ENCODE measurements at regions not wholly inside any gene's neighbourhood (a gene's known extent, or its start where the extent isn't known, plus 50 kb on each side); places are given as distances from the start of the nearest gene placed in this dataset.
"Not testable (repeated sequence)": the region's sequence is repeated elsewhere in the genome, so short reads cannot be mapped to it uniquely, and the experiment has no call there.

DNA sequence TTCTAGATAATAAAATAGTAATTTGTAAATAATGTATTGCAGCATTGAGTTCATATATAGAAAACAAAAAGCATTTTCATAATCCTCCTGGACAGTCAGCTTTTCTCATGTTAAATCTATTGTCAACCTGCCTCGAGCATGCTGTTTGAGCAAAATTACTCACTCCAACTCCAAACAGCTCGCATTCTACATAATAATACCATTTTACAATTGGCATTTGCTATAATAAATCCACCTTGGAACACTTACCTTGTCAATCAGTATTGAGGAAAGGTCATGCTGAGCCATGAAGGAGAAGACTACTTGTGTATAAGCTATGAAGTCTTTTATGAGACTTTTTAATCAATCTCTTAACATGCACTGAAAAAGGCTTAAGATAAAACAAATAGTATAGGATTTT is 682.6 kb downstream of the CBLN4 start:
- Mint-ChIP-seq H3K27me3 (ENCODE audit: low read depth) (no peaks in the 10 kb centered on the region), H3K9me3 (no peaks in the 10 kb centered on the region), H3K4me3 (no peak overlapping the region), H3K4me1 (ENCODE audit: low read depth) (no peaks in the 10 kb centered on the region), H3K27ac (no peak overlapping the region), H3K36me3 (ENCODE audit: low read depth) (no peaks in the 10 kb centered on the region)
- intact Hi-C loops (cut with micrococcal nuclease), result no loop called here
- CTCF ChIA-PET, result no interaction called here
- DNase-seq, result no peak

GRCh38 chr20:55316753-55317152 is 688.6 kb downstream of the CBLN4 start:
- intact Hi-C loops (cut with micrococcal nuclease), result no loop called here
- DNase-seq, result no peak
- no peaks in the 10 kb centered on the region for H3K27me3 Mint-ChIP-seq (ENCODE audit: low read depth)
- CTCF ChIA-PET, result no interaction called here
- H3K27ac Mint-ChIP-seq, result no peak overlapping the region
- no peaks in the 10 kb centered on the region for H3K4me1 Mint-ChIP-seq (ENCODE audit: low read depth)
- H3K9me3 Mint-ChIP-seq, result peaks cover 2% of the 10 kb centered on the region
- no peaks in the 10 kb centered on the region for H3K36me3 Mint-ChIP-seq (ENCODE audit: low read depth)
- H3K4me3 Mint-ChIP-seq, result no peak overlapping the region

- not testable (repeated sequence) for H3K27ac Mint-ChIP-seq
Observed at GRCh38 chr20:55310844-55311243, 694.5 kb downstream of the CBLN4 start.

DNA sequence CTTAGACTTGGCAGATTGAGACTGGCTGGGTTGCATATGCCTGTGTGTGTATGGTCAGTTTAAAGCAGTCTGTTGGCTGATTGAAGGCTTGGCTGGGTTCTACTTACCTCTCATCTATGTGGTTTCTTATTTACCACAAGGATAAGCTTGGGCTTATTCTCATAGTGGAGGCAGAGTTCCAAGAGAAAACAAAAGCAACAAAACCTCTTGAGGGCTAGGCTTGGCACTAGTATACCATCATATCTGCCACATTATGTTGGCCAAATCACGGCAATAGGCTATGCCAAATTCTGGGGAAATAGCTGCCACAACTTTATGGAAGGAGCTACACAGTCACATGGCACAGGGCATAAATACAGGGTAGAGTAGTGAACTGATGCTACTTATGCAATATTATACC is 714.1 kb downstream of the CBLN4 start:
- no peak for DNase-seq
- H3K9me3 Mint-ChIP-seq, result no peaks in the 10 kb centered on the region
- no peaks in the 10 kb centered on the region for H3K36me3 Mint-ChIP-seq (ENCODE audit: low read depth)
- H3K4me1 Mint-ChIP-seq (ENCODE audit: low read depth), result no peaks in the 10 kb centered on the region
- H3K27ac Mint-ChIP-seq, result no peak overlapping the region
- H3K4me3 Mint-ChIP-seq, result no peak overlapping the region
- CTCF ChIA-PET, result no interaction called here
- H3K27me3 Mint-ChIP-seq (ENCODE audit: low read depth), result no peaks in the 10 kb centered on the region
- intact Hi-C loops (cut with micrococcal nuclease), result no loop called here

More at GRCh38 chr20:55310844-55311243, 694.5 kb downstream of the CBLN4 start:
- H3K27me3 Mint-ChIP-seq (ENCODE audit: low read depth); H3K4me1 Mint-ChIP-seq (ENCODE audit: low read depth); DNase-seq; CTCF ChIA-PET; intact Hi-C loops (cut with micrococcal nuclease); H3K36me3 Mint-ChIP-seq (ENCODE audit: low read depth); H3K4me3 Mint-ChIP-seq: not testable (repeated sequence)
- H3K9me3 Mint-ChIP-seq, result peaks cover 13% of the 10 kb centered on the region

- intact Hi-C loops (cut with micrococcal nuclease), result no loop called here
- Mint-ChIP-seq H3K9me3 (peaks cover 2% of the 10 kb centered on the region), H3K27me3 (ENCODE audit: low read depth) (peaks cover 3% of the 10 kb centered on the region), H3K4me3 (no peak overlapping the region), H3K36me3 (ENCODE audit: low read depth) (no peaks in the 10 kb centered on the region), H3K4me1 (ENCODE audit: low read depth) (no peaks in the 10 kb centered on the region), H3K27ac (no peak overlapping the region)
- CTCF ChIA-PET, result no interaction called here
- no peak for DNase-seq
Observed at GRCh38 chr20:55283889-55284288, 721.4 kb downstream of the CBLN4 start.

DNA sequence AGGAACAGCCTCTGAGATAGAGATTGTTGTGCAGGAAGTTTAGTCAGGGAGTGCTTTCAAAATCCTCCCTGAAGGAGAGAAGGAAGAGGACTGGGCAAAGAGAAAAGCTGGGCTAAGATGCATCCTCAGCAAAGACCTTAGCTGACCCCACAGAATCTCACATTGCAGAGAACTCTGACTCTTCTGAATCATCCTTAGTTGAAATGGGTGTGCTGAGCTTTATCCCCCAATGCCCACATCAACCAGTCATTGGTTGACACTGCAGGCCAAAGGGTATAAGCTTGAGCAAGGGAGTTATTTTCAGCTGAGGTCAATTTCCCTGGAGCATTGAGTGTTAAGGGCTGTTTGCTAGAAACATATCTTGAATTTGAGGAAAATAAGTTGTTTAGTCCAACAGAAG is 732.2 kb downstream of the CBLN4 start:
- CTCF ChIA-PET, result no interaction called here
- H3K27me3 Mint-ChIP-seq (ENCODE audit: low read depth), result no peaks in the 10 kb centered on the region
- no peak overlapping the region for H3K4me3 Mint-ChIP-seq
- no peak for DNase-seq
- no peak overlapping the region for H3K27ac Mint-ChIP-seq
- H3K9me3 Mint-ChIP-seq, result peaks cover 18% of the 10 kb centered on the region
- intact Hi-C loops (cut with micrococcal nuclease), result no loop called here
- H3K4me1 Mint-ChIP-seq (ENCODE audit: low read depth), result no peaks in the 10 kb centered on the region
- no peaks in the 10 kb centered on the region for H3K36me3 Mint-ChIP-seq (ENCODE audit: low read depth)

DNA sequence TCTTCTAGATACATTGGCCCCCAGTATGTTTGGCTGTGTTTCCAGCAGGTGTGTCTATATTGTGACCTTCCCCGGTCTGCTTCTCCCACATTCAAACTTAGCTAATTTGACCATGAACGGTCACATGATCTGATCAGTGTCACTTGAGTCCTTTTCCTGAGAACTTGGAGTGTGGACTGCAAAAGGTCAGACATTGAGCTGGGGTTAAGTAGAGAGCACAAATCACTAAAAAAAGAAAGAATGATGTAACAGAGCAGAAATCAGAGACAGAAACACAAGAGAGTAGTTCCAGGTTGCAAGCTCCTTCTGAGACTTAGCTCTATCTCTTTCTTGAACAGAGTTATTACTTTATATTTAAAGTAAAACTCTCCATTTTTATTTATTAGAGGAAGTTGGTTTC is 733.9 kb downstream of the CBLN4 start:
- H3K27ac Mint-ChIP-seq, result no peak overlapping the region
- H3K36me3 Mint-ChIP-seq (ENCODE audit: low read depth), result no peaks in the 10 kb centered on the region
- DNase-seq, result no peak
- H3K9me3 Mint-ChIP-seq, result peaks cover 11% of the 10 kb centered on the region
- CTCF ChIA-PET, result no interaction called here
- intact Hi-C loops (cut with micrococcal nuclease), result no loop called here
- H3K4me1 Mint-ChIP-seq (ENCODE audit: low read depth), result no peaks in the 10 kb centered on the region
- H3K27me3 Mint-ChIP-seq (ENCODE audit: low read depth), result no peaks in the 10 kb centered on the region
- H3K4me3 Mint-ChIP-seq, result no peak overlapping the region

GRCh38 chr20:55269913-55270312 is 735.4 kb downstream of the CBLN4 start:
- no peak for DNase-seq
- CTCF ChIA-PET, result no interaction called here
- Mint-ChIP-seq H3K27ac (no peak overlapping the region), H3K4me1 (ENCODE audit: low read depth) (no peaks in the 10 kb centered on the region), H3K27me3 (ENCODE audit: low read depth) (peaks cover 1% of the 10 kb centered on the region), H3K36me3 (ENCODE audit: low read depth) (no peaks in the 10 kb centered on the region), H3K9me3 (peaks cover 8% of the 10 kb centered on the region), H3K4me3 (no peak overlapping the region)
- intact Hi-C loops (cut with micrococcal nuclease), result no loop called here

GRCh38 chr20:55266361-55266760 is 739.0 kb downstream of the CBLN4 start:
- H3K4me3 Mint-ChIP-seq, result no peak overlapping the region
- H3K36me3 Mint-ChIP-seq (ENCODE audit: low read depth), result no peaks in the 10 kb centered on the region
- no peaks in the 10 kb centered on the region for H3K4me1 Mint-ChIP-seq (ENCODE audit: low read depth)
- peaks cover 2% of the 10 kb centered on the region for H3K27me3 Mint-ChIP-seq (ENCODE audit: low read depth)
- peaks cover 4% of the 10 kb centered on the region for H3K9me3 Mint-ChIP-seq
- no peak for DNase-seq
- CTCF ChIA-PET, result interaction anchor here (0.5 kb wide), 1 partner anchor 230 kb away, joined by 3 read pairs; no protein-coding TSS in a partner anchor
- intact Hi-C loops (cut with micrococcal nuclease), result no loop called here
- H3K27ac Mint-ChIP-seq, result no peak overlapping the region

GRCh38 chr20:55264703-55265239 is 740.5 kb downstream of the CBLN4 start:
- H3K4me1 Mint-ChIP-seq (ENCODE audit: low read depth), result no peaks in the 10 kb centered on the region
- H3K9me3 Mint-ChIP-seq, result peaks cover 3% of the 10 kb centered on the region
- no peak for DNase-seq
- intact Hi-C loops (cut with micrococcal nuclease), result no loop called here
- H3K27me3 Mint-ChIP-seq (ENCODE audit: low read depth), result peaks cover 2% of the 10 kb centered on the region
- no peaks in the 10 kb centered on the region for H3K36me3 Mint-ChIP-seq (ENCODE audit: low read depth)
- CTCF ChIA-PET, result no interaction called here
- no peak overlapping the region for H3K27ac Mint-ChIP-seq
- no peak overlapping the region for H3K4me3 Mint-ChIP-seq

DNA sequence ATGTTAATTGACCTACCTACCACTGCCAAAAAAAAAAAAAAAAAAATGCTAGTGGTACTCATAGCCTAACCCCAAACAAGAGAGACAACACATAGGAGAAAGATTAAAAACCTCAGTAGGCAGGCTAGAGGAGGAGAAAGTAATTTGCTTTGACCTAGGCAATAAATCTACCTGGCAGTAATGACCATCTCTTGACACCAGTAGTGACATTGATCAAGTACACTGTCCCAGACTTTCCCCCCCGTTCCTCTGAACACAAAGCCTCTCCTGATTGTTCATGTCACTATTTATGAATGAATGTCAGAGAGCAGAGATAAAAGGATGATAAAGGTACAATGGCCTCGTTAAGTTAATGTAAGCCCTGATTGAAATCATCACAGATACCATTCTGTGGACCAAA is 746.8 kb downstream of the CBLN4 start:
- Mint-ChIP-seq H3K27me3 (ENCODE audit: low read depth) (no peaks in the 10 kb centered on the region), H3K36me3 (ENCODE audit: low read depth) (no peaks in the 10 kb centered on the region), H3K4me3 (no peak overlapping the region), H3K4me1 (ENCODE audit: low read depth) (no peaks in the 10 kb centered on the region), H3K27ac (no peak overlapping the region), H3K9me3 (peaks cover 3% of the 10 kb centered on the region)
- intact Hi-C loops (cut with micrococcal nuclease), result no loop called here
- CTCF ChIA-PET, result no interaction called here
- no peak for DNase-seq

DNA sequence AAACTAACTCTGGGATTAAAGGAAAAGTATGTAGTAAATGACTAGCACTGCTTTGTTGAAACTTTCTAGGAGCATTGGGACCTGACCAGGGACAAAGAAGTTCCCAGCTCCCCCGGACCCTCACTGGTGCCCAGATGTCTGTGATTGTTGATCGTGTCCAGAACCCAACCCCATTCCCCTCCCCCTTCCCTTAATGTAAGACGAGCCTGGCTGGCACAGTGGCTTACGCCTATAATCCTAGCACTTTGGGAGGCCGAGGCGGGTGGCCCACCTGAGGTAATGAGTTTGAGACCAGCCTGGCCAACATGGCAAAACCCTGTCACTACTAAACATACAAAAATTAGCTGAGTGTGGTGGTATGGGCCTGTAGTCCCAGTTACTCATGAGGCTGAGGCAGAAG is 750.3 kb downstream of the CBLN4 start:
- Mint-ChIP-seq H3K27me3 (ENCODE audit: low read depth) (no peaks in the 10 kb centered on the region), H3K27ac (no peak overlapping the region), H3K4me3 (no peak overlapping the region), H3K9me3 (no peaks in the 10 kb centered on the region), H3K36me3 (ENCODE audit: low read depth) (no peaks in the 10 kb centered on the region), H3K4me1 (ENCODE audit: low read depth) (no peaks in the 10 kb centered on the region)
- CTCF ChIA-PET, result no interaction called here
- intact Hi-C loops (cut with micrococcal nuclease), result no loop called here
- no peak for DNase-seq

DNA sequence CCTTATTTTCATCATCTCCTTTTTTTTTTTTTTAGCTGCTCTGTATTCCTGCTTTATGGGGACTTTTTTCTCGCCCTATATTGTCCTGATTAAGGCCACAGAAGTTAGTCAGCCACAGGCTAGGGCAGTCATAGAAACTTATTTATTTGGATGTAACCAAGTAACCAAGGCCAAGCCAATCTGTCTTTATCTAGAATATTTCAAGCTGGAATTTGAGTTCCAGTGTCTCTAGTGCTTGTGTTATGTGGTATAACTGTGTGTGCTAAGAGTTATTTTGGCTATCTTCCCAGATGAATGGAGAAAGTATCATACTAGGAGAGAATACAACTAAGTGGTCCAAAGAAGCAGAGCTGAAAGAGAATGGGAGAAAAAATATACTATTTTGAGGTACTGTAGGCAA is 751.5 kb downstream of the CBLN4 start:
- no peak overlapping the region for H3K4me3 Mint-ChIP-seq
- H3K36me3 Mint-ChIP-seq (ENCODE audit: low read depth), result no peaks in the 10 kb centered on the region
- H3K4me1 Mint-ChIP-seq (ENCODE audit: low read depth), result no peaks in the 10 kb centered on the region
- peaks cover 2% of the 10 kb centered on the region for H3K9me3 Mint-ChIP-seq
- H3K27ac Mint-ChIP-seq, result no peak overlapping the region
- CTCF ChIA-PET, result no interaction called here
- DNase-seq, result no peak
- intact Hi-C loops (cut with micrococcal nuclease), result no loop called here
- no peaks in the 10 kb centered on the region for H3K27me3 Mint-ChIP-seq (ENCODE audit: low read depth)

GRCh38 chr20:55252521-55252920 is 752.8 kb downstream of the CBLN4 start:
- CTCF ChIA-PET, result no interaction called here
- H3K4me1 Mint-ChIP-seq (ENCODE audit: low read depth), result no peaks in the 10 kb centered on the region
- H3K36me3 Mint-ChIP-seq (ENCODE audit: low read depth), result no peaks in the 10 kb centered on the region
- no peaks in the 10 kb centered on the region for H3K27me3 Mint-ChIP-seq (ENCODE audit: low read depth)
- H3K9me3 Mint-ChIP-seq, result peaks cover 9% of the 10 kb centered on the region
- no peak overlapping the region for H3K4me3 Mint-ChIP-seq
- DNase-seq, result no peak
- no peak overlapping the region for H3K27ac Mint-ChIP-seq
- intact Hi-C loops (cut with micrococcal nuclease), result no loop called here
